ENCODE measurements at regions not wholly inside any gene's neighbourhood (a gene's known extent, or its start where the extent isn't known, plus 50 kb on each side); places are given as distances from the start of the nearest gene placed in this dataset.
A peak's percentile ranks its signal among the peaks of the same experiment; 100 is the strongest.
"Not testable (repeated sequence)": the region's sequence is repeated elsewhere in the genome, so short reads cannot be mapped to it uniquely, and the experiment has no call there.

DNA sequence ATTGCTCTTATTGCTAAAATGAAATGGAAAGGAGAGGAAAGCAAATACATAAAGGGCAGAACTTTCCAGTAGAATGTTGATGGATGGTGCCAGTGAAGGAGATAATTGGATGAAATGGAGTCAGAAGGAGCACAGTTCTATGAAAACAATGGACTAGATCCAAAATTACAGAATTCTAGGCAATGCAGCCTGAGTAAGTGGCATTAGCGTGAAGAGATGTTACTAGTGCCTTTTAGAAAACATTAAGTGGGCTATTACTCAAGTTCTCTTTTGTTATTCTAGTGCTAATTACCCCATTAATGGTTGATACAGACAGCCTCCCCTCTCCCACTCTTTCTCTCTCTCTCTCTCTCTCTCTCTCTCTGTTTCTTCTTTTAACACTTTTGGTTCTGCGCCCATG is 209.5 kb upstream of the RGS17 start:
- DNase-seq (ENCODE audit: low read depth), result no peak
- TF ChIP-seq, protein P1, sequence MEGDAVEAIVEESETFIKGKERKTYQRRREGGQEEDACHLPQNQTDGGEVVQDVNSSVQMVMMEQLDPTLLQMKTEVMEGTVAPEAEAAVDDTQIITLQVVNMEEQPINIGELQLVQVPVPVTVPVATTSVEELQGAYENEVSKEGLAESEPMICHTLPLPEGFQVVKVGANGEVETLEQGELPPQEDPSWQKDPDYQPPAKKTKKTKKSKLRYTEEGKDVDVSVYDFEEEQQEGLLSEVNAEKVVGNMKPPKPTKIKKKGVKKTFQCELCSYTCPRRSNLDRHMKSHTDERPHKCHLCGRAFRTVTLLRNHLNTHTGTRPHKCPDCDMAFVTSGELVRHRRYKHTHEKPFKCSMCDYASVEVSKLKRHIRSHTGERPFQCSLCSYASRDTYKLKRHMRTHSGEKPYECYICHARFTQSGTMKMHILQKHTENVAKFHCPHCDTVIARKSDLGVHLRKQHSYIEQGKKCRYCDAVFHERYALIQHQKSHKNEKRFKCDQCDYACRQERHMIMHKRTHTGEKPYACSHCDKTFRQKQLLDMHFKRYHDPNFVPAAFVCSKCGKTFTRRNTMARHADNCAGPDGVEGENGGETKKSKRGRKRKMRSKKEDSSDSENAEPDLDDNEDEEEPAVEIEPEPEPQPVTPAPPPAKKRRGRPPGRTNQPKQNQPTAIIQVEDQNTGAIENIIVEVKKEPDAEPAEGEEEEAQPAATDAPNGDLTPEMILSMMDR (IDR thresholded peaks at IDR 0.05; ENCODE audit: control insufficient read depth, insufficient read depth, low read depth, low read length, missing control alignments), result no peak
- H3K4me3 ChIP-seq (ENCODE audit: control insufficient read depth, low read depth, low read length), result no peak overlapping the region

DNA sequence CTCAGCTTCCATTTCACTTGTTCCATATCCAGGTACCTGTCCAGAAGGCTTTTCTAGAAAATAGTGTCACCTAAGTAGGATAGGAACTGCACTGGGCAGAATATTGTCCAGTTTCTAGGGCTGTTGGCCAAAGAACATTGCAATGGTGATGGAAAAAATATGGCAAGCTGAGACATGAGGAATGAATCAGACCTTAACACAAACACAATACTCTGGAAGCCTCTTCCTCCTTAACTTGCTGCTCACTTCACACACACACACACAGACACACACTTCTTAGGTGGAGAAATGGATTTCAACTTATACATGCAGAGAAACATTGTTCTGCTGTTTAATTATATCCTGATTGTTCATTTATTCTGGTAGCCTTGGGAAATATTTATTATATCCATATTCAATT is 203.0 kb upstream of the RGS17 start:
- H3K4me3 ChIP-seq (ENCODE audit: control insufficient read depth, low read depth, low read length), result no peak overlapping the region
- TF ChIP-seq, protein P1 (IDR thresholded peaks at IDR 0.05; ENCODE audit: control insufficient read depth, insufficient read depth, low read depth, low read length, missing control alignments), result no peak
- DNase-seq (ENCODE audit: low read depth), result no peak

DNA sequence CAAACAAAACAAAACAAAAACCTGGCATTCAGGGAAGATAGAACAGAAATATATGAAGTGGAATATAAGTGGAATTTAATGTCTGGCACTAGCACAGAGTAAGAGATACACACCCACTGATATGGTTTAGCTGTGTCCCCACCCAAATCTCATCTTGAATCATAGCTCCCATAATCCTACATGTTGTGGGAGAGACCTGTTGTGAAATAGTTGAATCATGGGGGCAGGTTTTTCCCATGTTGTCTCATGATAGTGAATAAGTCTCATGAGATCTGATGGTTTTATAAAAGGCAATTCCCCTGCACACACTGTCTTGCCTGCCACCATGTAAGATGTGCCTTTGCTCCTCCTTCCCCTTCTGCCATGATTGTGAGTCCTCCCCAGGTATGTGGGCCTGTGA is 200.1 kb upstream of the RGS17 start:
- DNase-seq (ENCODE audit: low read depth); H3K4me3 ChIP-seq (ENCODE audit: control insufficient read depth, low read depth, low read length): not testable (repeated sequence)

DNA sequence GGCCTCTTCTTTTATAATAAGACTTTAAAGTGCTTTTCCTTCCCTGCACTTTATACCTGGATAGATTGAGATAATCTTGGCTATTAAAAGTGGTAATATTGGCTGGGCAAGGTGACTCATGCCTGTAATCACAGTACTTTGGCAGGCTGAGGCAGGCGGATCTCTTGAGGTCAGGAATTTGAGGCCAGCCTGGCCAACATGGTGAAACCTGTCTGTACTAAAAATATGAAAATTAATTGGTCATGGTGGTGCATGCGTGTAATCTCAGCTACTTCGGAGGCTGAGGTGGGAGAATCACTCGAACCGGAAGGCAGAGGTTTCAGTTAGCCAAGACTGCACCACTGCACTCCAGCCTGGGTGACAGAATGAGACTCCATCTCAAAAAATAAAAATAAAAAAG is 197.1 kb upstream of the RGS17 start:
- no peak for DNase-seq (ENCODE audit: low read depth)
- TF ChIP-seq, protein P1 (IDR thresholded peaks at IDR 0.05; ENCODE audit: control insufficient read depth, insufficient read depth, low read depth, low read length, missing control alignments), result no peak
- no peak overlapping the region for H3K4me3 ChIP-seq (ENCODE audit: control insufficient read depth, low read depth, low read length)

DNA sequence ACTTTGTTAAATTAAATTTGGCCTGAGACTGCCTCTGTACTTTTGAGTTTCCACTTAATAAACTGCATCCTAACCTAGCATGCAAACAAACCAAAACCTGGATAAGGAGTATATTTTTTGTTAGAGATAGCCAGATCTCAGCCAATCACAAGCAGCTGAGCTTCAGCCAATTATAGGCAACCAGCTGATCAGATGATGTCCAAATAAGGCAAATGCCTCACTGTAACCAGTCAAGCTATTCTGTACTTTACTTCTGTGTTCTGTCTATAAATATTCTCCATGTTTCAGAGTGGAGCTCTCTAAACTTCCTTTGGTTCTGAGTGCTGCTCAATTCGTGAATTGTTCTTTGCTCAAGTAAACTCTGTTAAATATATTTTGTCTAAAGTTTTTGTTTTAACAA is 194.6 kb upstream of the RGS17 start:
- DNase-seq (ENCODE audit: low read depth), result no peak
- TF ChIP-seq, protein P1 (IDR thresholded peaks at IDR 0.05; ENCODE audit: control insufficient read depth, insufficient read depth, low read depth, low read length, missing control alignments), result no peak
- no peak overlapping the region for H3K4me3 ChIP-seq (ENCODE audit: control insufficient read depth, low read depth, low read length)

DNA sequence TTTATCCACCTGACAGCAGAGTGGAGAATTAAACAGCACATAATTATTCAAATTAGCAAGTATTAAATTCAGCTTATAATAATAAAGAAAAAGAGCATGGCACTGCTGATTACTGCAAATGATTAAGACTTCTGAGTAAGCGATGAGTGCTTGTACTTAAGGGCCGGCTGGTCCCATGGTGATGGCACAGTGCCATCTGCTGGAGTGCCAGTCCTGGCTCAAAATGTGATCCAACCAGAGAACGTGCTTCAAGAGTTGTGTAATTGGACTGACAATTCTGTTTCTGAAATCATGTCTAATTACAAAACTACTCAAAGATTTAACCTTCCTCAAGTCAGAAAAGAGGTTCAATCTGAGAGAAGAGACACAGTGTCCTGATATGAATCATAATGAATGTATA is 181.6 kb upstream of the RGS17 start:
- H3K4me3 ChIP-seq (ENCODE audit: control insufficient read depth, low read depth, low read length), result no peak overlapping the region
- DNase-seq (ENCODE audit: low read depth), result peak; percentile 2
- TF ChIP-seq, protein P1 (IDR thresholded peaks at IDR 0.05; ENCODE audit: control insufficient read depth, insufficient read depth, low read depth, low read length, missing control alignments), result peak; percentile 36

DNA sequence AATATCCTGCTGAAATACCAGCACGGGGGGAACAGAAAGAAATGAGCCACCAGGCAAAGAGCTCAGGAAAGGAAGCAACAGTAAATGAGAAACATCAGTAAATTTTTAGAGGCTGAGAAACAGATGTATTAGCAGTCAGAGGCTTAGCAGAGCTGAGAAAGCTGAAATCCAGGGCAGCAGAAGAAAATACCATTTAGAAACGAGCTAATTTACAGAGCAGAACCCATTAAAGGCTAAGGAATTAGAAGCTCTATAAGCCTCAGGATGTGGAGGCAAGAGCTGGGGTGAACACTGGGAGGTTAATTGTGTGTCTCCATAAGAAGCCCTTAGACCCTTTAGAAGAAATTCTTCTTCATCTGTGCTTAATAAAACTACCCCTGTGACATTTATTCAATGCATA is 178.6 kb upstream of the RGS17 start:
- TF ChIP-seq, protein P1 (IDR thresholded peaks at IDR 0.05; ENCODE audit: control insufficient read depth, insufficient read depth, low read depth, low read length, missing control alignments), result no peak
- no peak overlapping the region for H3K4me3 ChIP-seq (ENCODE audit: control insufficient read depth, low read depth, low read length)
- DNase-seq (ENCODE audit: low read depth), result no peak
